HG02588 (cell line): ENCODE measurements at regions not wholly inside any gene's neighbourhood (a gene's known extent, or its start where the extent isn't known, plus 50 kb on each side); places are given as distances from the start of the nearest gene placed in this dataset.

Experiments used
- ATAC-seq: cut with Tn5 transposase; IDR thresholded peaks from one replicate; pipeline ENCODE4 v1.9.1; 2021; ENCODE audit warnings: mild to moderate bottlenecking, moderate library complexity; ENCODE audit not compliant: unreplicated experiment

GRCh38 chr19:28430214-28430613 is 782.7 kb downstream of the UQCRFS1 start:
- ATAC-seq: no peak

DNA sequence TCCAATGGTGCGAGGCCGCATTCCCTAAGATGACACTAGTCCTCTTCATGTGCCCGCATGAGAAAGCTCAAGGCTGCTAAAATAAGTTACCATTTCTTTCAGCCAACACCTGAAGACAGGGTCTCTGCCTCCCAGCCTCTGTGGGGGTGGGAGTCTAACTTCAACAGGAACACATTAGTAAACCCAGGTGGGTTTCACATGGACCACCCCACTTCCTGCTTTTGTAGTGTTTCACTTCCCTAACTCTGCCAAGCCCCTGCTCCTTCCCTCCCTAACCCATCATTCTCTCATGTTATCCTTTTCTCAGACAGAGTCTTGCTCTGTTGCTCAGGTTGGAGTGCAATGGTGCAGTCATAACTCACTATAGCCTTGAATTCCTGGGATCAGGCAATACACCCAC is 783.6 kb downstream of the UQCRFS1 start:
- no peak for ATAC-seq

DNA sequence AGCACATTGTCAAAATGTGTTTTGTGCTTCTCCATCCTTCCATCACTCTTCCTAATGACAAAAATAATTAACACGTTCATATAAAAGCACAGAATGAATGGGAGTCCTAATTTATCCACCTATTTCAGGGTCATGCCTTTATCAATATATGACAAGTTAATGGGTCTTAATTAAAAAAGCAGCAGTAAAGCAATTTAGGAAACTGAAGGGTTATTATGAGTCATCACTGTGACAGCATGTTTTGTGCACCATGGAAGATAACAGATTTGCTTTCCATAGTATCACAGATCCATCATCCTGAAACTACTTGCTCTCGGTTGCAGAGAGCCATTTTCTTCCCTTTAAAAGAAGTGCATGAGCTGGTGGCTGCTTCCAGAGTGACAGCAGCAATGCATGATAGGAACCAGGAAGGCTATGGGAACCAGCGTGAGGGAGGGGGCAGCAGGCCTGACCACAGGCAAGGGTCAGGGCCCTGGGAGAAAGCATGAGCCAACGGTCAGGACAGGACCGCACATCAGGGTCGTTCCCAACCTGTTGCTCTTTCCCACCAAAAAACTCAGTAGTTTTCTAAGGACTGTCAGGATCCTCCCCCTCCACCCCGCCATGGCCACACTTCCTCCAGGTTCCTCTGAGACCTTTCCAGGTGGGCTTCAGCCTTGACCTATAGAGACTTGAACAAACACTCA is 784.1 kb downstream of the UQCRFS1 start:
- no peak for ATAC-seq

GRCh38 chr19:28427376-28428083 is 785.4 kb downstream of the UQCRFS1 start:
- ATAC-seq: no peak

DNA sequence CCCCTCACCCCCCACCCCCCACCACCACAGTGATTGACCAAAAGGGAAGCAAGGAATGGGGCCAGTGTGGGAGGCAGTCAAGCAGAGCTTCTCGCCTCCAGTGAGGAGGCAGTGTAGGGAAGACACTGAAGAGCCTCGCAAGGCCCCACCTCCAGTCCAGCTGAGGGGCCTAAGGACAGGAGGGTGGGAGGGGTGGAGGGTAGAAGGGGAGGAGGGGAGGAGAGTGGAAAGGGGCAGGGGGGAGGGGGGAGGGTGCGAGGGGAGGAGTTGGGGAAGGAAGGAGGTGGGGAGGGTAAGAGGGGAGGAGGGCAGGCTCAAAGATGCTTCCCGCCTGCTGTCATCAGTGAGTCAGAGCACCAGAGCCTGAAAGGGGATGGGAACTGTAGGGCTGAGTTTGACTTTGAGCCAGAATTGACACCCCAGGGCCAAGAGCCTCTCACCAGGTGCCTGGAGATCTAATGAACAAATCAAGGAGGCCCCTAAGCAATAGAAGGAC is 786.2 kb downstream of the UQCRFS1 start:
- no peak for ATAC-seq

GRCh38 chr19:28426110-28426729 is 786.7 kb downstream of the UQCRFS1 start:
- ATAC-seq: no peak

DNA sequence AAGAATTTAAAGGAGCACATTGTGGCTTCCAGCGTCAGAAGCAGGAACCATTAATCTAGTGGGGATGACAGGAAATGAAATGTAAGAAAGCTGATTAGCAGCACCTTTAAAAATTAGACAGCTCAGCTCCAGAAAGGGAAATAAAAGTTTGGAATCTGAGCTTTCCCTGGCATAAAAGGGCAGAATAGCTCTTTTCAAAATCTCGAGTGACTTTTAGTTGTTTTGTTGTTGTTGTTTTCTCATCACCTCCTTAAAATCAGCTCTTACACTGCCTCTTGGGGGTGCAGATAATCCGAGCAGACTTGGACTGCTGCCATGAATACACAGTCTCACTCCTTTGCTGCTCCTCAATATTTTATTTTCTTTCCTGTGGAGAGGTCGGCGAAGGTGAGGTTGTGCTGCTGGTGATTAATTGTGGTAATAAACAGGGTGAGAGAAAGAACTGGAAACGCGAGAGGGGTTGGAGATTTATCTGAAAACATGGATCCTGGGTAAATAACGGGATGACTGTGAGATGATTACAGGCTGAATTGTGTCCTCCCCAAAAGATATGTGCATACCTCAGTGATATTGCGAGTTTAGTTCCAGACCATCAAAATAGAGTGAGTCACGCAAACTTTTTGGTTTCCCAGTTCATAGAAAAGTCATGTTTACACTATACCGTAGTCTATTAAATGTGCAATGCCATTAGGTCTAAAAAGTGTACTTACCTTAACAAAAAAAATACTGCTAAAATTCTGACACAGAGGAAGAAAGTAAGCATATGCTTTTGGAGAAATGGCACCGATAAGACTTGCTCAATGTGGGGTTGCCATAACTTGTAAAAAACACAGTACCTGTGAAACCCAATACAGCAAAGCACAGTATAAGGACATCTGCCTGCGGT is 787.7 kb downstream of the UQCRFS1 start:
- no peak for ATAC-seq

DNA sequence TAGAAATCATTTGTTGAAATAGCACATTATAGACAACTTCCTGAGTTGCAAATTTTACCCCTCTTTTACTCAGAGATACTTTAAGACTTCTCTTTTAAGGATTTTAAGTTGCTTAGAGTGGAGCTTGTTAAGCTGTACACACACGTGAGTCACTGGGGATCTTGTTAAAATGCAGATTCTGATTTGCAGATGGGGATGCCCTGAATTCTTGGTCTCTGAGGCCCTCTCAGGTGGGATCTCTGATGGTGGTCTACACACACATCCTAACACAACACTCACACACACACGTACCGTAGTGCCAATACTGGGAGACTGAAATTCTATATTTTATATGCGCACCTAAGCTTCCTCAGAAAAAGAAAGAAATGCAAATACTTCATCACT is 788.3 kb downstream of the UQCRFS1 start:
- ATAC-seq: no peak

GRCh38 chr19:28424077-28424476 is 788.9 kb downstream of the UQCRFS1 start:
- no peak for ATAC-seq

DNA sequence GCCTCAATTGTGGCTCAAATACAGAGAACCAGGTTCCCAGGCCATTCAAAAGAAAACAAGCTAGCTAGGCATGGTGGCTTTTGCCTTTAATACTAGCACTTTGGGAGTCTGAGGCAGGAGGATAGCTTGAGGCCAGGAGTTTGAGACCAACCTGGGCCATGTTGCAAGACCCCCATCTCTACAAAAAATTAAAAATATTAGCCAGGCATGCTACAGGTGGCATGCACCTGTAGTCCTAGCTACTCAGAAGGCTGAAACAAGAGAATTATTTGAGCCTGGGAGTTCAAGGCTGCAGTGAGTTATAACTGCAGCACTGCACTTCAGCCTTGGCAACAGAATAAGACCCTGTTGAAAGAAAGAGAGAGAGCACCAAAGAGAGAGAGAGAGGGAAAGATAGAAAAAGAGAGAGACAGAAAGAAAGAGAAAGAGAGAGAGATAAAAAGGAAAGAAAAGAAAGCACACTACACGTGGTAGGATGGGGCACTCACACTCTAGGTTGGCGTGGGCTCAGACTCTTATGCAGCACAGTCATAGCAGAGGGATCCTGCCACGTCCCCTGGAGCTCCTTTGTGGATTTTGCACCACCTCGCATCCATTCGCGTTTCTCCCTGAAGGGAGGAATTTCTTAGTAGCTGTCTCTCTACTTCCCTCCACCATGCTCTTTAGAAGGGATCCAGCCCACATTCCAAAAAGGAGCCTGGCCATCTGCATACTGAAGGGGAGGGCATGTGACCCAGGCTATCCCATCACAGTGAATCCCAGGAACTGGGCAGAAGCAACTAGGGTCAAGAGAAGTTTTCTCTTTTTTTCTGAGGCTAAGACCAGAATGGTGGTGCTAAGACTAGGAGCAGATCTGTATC is 789.9 kb downstream of the UQCRFS1 start:
- no peak for ATAC-seq

DNA sequence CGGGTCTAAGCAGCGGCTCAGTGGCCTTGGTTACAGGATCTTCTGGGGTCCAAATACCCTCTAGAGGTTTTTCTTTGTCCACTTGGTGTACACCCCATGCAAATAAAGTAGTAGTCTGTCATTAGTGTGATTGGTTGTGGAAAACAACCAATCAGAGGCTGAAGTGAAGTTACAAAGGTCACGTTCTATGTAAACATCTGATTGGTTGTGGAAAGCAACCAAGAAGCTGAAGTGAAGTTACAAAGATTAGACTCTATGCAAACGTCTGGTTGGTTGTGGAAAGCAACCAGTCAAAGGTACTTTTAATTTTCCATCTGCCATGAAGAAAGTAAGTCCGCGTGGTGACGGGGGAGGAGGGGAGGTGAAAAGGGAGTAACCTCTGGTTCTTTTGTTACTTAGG is 790.9 kb downstream of the UQCRFS1 start:
- ATAC-seq: no peak

DNA sequence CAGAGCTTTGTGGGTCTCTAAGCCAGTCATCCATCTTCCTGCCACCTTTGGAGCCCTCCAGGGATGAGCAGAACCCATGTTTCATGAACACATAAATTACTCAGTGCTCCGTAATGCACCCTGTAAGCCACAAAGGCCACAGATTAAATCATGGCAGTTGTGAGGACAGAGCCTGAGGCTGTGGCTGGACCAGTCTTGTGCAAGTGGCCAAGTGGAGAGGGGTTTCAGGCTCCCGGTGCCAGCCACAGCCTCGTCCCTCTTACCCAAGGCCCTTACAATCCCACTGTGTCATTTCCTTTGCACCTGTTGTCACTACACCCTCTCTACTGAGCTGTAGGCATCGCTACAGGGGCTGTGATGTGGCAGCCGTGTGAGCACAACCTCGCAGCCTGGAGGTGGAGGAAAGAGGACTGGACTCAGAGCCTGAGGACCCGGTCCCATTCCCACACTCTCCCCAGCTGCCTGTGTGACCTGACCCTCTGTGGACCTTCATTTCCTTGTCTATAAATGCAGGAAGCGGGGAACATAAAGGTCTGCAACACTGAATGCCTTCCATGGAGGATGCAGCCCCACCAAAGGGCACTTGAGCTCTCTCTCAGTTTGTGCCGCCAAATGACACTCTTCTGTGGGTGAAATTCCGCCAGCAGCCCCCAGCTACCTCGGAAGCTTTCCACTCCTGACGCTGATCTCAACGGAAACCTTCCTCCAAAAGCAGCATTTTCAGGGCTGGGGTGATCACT is 792.0 kb downstream of the UQCRFS1 start:
- ATAC-seq: no peak

GRCh38 chr19:28419312-28419711 is 793.6 kb downstream of the UQCRFS1 start:
- no peak for ATAC-seq

DNA sequence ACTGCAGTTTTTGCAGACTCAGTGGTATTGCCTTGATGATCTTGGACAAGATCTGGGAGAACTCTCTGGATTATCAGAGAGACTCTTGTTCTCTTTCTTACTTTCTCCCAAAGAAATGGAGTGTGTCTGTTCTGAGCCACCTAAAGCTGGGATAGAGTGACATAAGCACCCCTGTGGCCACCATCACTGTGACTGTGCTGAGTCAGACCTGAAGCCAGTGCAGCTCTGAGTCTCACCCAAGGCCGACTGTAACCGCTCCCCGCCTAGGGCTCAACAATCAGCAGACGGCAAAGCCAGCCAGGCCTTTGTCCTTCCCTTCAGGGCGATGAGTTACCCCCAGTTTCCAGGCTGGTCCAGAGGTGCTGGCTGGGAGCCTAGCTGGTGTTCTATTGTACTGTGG is 795.6 kb downstream of the UQCRFS1 start:
- no peak for ATAC-seq

DNA sequence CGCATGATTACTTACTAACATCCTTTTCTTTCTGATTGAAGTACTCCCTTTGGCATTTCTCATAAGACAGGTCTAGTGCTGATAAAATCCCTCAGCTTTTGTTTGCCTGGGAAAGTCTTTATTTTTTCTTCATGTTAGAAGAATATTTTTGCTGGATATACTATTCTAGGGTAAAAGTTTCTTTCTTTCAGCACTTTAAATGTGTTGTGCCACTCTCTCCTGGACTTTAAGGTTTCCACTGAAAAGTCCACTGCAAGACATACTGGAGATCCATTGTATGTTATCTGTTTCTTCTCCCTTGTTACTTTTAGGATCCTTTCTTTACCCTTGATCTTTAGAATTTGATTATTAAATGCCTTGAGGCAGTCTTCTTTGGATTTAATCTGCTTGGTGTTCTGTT is 796.7 kb downstream of the UQCRFS1 start:
- ATAC-seq: no peak

DNA sequence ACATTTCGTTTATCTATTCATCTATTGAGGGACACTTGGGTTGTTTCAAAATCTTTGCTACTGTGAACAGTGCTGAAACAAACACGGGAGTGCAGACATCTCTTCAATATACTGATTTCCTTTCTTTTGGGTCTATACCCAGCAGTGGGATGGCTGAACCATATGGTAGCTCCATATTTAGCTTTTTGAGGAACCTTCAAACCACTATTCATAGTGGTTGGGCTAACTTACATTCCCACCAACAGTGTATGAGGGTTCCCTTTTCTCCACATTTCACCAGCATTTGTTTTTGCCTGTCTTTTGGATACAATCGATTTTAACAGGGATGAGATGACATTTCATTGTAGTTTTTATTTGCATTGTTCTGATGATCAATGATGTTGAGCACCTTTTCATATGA is 798.2 kb downstream of the UQCRFS1 start:
- ATAC-seq: no peak

- no peak for ATAC-seq
Measured at GRCh38 chr19:28409859-28410258, 803.1 kb downstream of the UQCRFS1 start.

DNA sequence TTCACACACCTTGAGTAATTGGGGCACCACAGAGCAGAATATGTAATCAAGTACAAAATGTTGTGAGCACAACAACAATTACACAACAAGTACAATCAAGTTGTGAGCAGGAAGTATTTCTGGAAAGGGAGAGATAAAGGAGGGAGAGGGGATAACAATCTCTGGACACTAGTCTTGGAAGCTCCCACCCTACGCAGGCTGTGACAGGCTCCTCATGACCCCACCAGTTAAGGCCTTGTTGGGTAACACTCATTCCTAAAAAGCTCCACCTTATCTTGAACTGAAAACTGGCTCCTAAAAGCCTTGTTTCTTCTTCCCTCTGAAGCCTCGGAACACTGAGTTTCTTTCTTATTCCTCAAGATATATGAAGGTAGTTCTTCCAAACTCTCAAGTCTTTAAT is 806.0 kb downstream of the UQCRFS1 start:
- ATAC-seq: no peak

GRCh38 chr19:28405346-28405742 is 807.6 kb downstream of the UQCRFS1 start:
- no peak for ATAC-seq

DNA sequence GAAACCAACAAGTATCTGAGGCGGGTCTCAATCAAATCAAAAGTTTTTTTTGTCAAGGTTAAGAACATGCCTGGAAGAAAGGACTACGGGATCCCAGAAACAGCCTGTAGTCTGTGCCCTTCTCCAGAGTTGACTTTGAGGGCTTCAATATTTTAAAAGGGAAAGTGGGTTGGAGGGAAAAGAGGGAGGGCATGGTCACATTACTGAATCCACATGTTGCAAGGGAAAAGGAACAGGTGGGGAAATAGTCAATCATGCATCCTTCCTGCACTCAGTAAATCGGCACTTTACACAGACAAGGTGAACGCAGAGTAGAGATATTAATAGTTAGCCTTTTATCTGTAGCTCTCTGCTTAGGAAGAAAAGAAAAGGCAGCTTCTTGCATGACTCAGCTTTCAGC is 808.5 kb downstream of the UQCRFS1 start:
- ATAC-seq: no peak
